GM23248 (cell line): ENCODE measurements at regions not wholly inside any gene's neighbourhood (a gene's known extent, or its start where the extent isn't known, plus 50 kb on each side); places are given as distances from the start of the nearest gene placed in this dataset.

ENCODE experiments used
- EZH2 ChIP-seq: fragments of 200-600 bp; sonication (generic); IDR thresholded peaks from 2 replicates; pipeline ENCODE4 v1.6.1; 2018; ENCODE audit warnings: antibody characterized with exemption, mild to moderate bottlenecking; ENCODE audit not compliant: insufficient read depth, poor library complexity, severe bottlenecking
- EZH2phosphoT487 ChIP-seq: fragments of 200-600 bp; sonication (generic); IDR thresholded peaks from 2 replicates; pipeline ENCODE4 v1.6.1; 2018; ENCODE audit warnings: antibody characterized with exemption, moderate library complexity, mild to moderate bottlenecking, low read depth; ENCODE audit not compliant: insufficient read depth

- TF ChIP-seq EZH2phosphoT487 (no peak), EZH2 (no peak)
These were observed 94.0 kb downstream of the CAVIN4 start for GRCh38 chr9:100671898-100672297.
